UCSD-AML1 (cell line): ENCODE measurements at regions not wholly inside any gene's neighbourhood (a gene's known extent, or its start where the extent isn't known, plus 50 kb on each side); places are given as distances from the start of the nearest gene placed in this dataset.
"Not testable (repeated sequence)": the region's sequence is repeated elsewhere in the genome, so short reads cannot be mapped to it uniquely, and the experiment has no call there.

Source experiments
- DNase-seq: peaks from one replicate; lab custom pipeline; 2025; ENCODE audit not compliant: unreplicated experiment; lab: John Stamatoyannopoulos, UW

GRCh38 chr3:125791021-125791420, 178.0 kb upstream of the ROPN1B start:
- not testable (repeated sequence) for DNase-seq

GRCh38 chr3:125810010-125810409, 159.0 kb upstream of the ROPN1B start:
- DNase-seq: not testable (repeated sequence)

- DNase-seq: not testable (repeated sequence)
Measured at GRCh38 chr3:125822175-125822574, 146.8 kb upstream of the ROPN1B start.

DNA sequence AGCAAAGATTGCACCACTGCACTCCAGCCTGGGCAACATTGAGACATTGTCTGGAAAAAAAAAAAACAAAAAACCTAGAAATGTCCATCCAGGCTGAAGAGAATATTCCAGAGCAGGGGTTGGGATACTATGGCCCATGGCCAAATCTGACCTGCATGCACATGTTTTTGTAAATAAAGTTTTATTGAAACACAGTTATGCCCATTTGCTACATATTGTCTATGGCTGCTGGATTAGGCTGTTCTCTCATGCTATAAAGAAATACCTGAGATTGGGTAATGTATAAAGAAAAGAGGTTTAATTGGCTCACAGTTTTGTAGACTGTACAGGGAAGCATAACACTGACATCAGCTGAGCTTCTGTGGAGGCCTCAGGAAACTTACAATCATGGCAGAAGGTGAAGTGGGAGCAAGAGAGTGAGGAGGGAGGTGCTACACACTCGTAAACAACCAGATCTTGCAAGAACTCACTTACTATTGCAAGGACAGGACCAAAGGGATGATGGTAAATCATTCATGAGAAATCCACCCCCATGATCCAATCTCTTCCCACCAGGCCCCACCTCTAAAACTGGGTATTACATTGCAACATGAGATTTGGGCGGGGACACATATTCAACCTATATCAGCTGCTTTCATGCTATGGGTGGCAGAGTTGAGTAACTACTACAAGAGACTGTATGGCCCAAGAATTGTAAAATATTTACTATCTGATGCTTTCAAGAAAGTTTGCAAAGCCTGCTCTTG, 137.8 kb upstream of the ROPN1B start:
- DNase-seq: not testable (repeated sequence)

DNA sequence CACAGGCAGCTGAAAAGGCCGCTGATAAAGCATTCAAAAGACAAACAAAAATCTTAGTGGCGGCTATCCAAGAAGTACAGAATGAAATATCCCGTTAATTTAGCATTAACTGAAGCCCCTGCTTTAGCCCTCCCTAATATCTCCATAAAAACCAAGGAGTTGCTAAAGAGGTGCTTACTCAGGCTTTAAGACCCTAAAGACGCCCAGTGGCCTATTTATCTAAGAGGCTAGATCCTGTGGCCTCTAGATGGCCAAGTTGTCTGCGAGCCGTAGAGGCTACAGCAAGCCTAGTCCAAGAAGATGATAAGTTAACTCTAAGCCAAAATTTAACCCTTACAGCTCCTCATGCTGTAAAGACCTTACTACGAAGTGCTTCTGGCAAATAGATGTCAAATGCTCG, 133.4 kb upstream of the ROPN1B start:
- not testable (repeated sequence) for DNase-seq

DNA sequence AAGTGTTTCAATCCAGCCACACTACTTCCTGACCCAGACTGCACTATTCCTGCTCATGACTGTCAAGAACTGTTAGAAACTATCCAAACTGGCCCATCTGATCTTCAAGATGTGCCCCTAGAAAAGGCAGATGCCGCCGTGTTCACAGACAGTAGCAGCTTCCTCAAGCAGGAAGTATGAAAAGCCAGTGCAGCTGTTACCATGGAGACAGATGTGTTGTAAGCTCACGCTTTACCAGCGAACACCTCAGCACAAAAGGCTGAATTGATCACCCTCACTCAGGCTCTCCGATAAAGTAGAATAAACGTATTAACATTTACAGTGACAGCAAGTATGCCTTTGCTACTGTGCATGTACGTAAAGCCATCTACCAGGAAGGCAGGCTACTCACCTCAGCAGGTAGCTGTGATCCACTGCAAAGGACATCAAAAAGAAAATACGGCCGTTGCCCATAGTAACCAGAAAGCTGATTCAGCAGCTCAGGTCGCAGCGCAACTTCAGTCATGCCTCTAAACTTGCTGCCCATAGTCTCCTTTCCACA, 132.9 kb upstream of the ROPN1B start:
- not testable (repeated sequence) for DNase-seq

DNA sequence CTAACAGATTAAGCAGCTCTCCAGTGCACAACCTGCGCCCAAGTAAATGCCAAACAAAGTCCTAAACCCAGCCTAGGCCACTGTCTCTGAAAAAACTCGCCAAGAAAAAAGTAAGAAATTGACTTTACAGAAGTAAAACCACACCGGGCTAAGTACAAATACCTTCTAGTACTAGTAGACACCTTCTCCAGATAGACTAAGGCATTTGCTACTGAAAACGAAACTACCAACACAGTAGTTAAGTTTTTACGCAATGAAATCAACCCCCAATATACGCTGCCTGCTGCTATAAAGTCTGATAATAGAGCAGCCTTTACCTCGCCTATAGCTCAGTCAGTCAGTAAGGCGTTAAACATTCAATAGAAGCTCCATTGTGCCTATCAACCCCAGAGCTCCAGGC, 132.2 kb upstream of the ROPN1B start:
- DNase-seq: not testable (repeated sequence)

GRCh38 chr3:125838857-125839256, 130.1 kb upstream of the ROPN1B start:
- DNase-seq: not testable (repeated sequence)

DNA sequence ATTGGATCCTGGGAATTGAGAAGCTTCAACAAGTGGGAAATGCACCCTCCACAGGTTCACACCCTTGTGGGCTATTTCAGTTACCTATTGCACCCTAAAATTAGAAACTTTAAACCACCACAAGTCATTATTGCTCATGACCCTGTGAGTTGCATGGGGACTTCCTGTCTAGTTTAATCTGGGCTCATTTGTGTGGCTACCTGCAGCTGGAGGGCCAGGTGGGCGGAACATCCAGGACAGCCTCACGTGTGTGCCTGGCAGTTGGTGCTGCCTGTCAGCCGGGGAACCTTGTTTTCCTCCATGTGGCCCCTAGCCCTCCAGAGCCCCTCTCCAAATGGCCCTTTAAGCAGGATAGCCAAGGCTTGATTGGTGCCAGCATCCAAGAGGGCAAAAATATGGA, 128.5 kb upstream of the ROPN1B start:
- not testable (repeated sequence) for DNase-seq

DNA sequence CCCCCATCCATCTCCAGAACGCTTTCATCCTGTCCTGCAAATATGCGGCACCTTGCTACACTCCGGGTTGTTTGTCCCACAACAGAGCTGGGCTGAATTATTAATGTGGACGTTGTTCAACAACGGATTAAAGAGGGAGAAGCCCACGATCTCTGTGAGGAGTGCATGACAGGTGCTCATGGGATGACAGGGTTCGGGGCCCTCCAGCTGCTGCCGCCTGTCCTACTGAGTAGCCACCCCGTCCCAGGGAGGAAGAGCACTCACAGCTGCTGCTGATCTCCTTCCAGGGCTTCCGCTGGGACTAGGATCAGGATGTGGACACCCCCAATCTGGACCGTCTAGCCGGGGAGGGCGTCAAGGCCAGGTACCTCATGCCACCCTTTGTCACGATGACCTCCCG, 121.0 kb upstream of the ROPN1B start:
- not testable (repeated sequence) for DNase-seq

GRCh38 chr3:125855006-125855405, 114.0 kb upstream of the ROPN1B start:
- DNase-seq: not testable (repeated sequence)

- DNase-seq: not testable (repeated sequence)
Measured at GRCh38 chr3:125860547-125860946, 108.4 kb upstream of the ROPN1B start.

- not testable (repeated sequence) for DNase-seq
Measured at GRCh38 chr3:125862841-125863254, 106.1 kb upstream of the ROPN1B start.

- not testable (repeated sequence) for DNase-seq
Measured at GRCh38 chr3:125864532-125864931, 104.4 kb upstream of the ROPN1B start.

- not testable (repeated sequence) for DNase-seq
Measured at GRCh38 chr3:125886006-125886405, 83.0 kb upstream of the ROPN1B start.

- DNase-seq: not testable (repeated sequence)
Measured at GRCh38 chr3:125899181-125899580, 69.8 kb upstream of the ROPN1B start.

GRCh38 chr3:125901473-125901872, 67.5 kb upstream of the ROPN1B start:
- DNase-seq: not testable (repeated sequence)

GRCh38 chr3:125903780-125904455, 65.1 kb upstream of the ROPN1B start:
- not testable (repeated sequence) for DNase-seq

- not testable (repeated sequence) for DNase-seq
Measured at GRCh38 chr3:125907279-125907678, 61.7 kb upstream of the ROPN1B start.

DNA sequence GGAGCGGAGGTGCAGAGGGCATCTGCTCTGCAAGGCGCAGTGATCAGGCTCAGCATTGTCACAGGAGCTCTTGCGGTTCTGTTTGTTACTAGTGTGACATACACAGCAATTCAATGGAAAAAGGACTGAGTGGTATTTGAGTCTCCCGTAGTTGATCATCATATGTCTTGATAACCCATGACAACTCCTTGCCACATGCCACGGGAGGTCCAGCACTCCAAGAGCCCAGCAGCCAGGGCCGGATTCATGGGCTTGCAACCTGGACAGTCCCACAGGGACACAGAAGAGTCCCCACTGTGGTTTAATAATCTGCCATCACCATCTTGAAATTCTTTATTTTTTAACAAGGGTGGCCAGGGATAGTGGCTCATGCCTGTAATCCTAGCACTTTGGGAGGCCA, 58.1 kb upstream of the ROPN1B start:
- not testable (repeated sequence) for DNase-seq

- not testable (repeated sequence) for DNase-seq
Measured at GRCh38 chr3:125914608-125915436, 54.2 kb upstream of the ROPN1B start.
